ENCODE measurements at regions not wholly inside any gene's neighbourhood (a gene's known extent, or its start where the extent isn't known, plus 50 kb on each side); places are given as distances from the start of the nearest gene placed in this dataset.
"Not testable (repeated sequence)": the region's sequence is repeated elsewhere in the genome, so short reads cannot be mapped to it uniquely, and the experiment has no call there.

DNA sequence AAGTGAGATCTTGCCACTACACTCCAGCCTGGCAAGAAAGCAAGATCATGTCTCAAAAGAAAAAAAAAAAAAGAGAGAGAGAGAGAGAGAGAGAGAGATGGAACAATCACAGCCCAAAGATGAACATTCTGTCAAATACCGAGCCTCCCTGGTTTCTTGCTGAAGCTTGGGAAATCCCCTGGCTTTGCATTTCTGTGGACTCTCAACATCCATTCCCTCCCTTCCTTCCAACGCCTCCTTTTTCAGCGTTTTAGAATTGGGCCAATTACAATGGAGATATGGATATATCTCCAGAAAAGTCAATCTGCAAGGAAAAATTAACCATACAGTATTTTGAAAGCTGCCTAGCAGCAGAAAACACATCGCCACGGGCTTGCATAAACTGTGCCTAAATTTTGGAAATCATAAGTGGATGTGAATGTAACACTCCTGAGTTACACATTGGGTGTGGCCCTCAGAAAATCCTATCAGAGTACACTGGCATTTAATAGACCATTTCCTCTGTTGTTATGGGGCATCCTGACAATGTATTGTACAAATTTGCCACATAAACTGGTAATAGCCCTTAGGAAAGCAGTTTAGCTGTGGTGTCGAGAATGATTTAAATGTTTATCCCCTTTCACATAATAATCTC, 67.2 kb upstream of the PHLPP1 start:
- no peaks in the 10 kb centered on the region for H3K9me3 ChIP-seq
- H3K27me3 ChIP-seq = no peaks in the 10 kb centered on the region
- H3K4me3 ChIP-seq = no peak overlapping the region
- no peak overlapping the region for H3K27ac ChIP-seq
- no peak for ATAC-seq
- no peaks in the 10 kb centered on the region for H3K36me3 ChIP-seq
- TF ChIP-seq EP300 (IDR thresholded peaks at IDR 0.05) = no peak
- 41 to 52% methylated on average over 4 to 6 of the region's 6 CpGs for WGBS, 2 donors (ENCODE audit: low coverage in 1 of 2)
- peaks cover 0 to 5% (median 0%) of the 10 kb centered on the region in 3 donors for H3K4me1 ChIP-seq

DNA sequence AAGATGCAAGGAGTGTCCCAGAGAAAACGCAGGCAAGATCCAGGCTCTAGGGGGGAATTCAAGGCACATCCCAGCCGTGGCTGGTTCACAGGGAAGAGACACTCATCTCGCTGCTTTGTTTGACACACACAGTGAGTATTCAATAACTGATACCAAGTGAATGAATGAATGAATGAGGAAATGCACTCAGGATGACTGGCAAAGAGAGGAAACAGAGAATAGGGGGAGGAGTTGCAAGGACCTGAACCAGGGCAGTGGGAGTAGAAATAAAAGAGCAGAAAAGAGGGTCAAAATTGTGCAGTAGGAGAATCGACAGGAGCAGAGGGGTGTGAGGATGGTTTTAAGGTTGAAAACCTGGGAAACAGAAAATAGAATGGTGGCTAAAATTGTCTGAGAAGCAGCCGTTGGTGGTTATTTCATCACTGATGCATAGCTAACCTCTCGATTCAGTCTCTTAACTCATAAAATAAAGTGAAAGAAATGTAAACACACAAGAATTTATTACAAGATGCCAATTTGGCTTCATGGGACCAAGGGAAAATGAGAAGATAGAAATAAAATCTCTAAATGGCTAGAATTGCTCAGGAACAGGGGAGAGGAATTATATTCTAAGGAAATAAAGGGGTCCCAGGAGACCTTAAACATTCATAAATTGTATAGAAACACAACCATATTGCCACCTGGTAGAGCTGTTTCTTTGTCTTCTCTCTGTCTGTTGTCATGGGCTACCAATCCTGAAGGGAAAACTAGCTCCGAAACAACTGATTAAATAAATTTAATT, 63.9 kb upstream of the PHLPP1 start:
- no peak overlapping the region for H3K4me3 ChIP-seq

DNA sequence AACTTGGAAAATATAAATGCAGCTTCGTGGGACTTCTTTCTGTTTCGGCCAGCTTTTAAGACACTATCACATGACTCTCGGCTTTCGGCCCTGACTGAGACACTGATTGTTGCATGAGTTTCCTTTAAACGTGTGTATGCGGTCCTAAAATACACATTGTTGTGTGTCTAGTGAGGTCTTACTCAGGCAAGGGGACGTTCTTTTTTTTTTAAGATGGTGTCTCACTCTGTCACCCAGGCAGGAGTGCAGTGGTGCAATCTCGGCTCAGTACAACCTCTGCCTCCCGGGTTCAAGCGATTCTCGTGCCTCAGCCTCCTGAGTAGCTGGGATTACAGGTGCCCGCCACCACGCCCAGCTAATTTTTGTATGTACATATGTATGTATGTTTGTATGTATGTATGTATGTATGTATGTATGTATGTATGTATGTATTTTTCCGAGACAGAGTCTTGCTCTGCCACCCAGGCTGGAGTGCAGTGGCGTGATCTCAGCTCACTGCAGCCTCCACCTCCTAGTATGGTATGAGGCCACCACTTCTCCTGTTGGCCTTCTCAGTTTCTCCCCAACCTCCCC, 63.2 kb upstream of the PHLPP1 start:
- not testable (repeated sequence) for H3K9me3 ChIP-seq, H3K4me1 ChIP-seq, H3K36me3 ChIP-seq, H3K27ac ChIP-seq, ATAC-seq, H3K4me3 ChIP-seq, H3K27me3 ChIP-seq
- WGBS, 2 donors (ENCODE audit: low coverage in 1 of 2) = 71 to 73% methylated on average over 2 to 10 of the region's 15 CpGs

More for the DNA sequence above, 63.9 kb upstream of the PHLPP1 start:
- no peak for ATAC-seq
- peaks cover 6% of the 10 kb centered on the region for H3K27me3 ChIP-seq
- 67 to 73% methylated on average over 7 of the region's 7 CpGs for WGBS, 2 donors (ENCODE audit: low coverage in 1 of 2)
- H3K36me3 ChIP-seq = no peaks in the 10 kb centered on the region
- no peaks in the 10 kb centered on the region for H3K9me3 ChIP-seq
- TF ChIP-seq EP300 (IDR thresholded peaks at IDR 0.05) (no peak), POLR2AphosphoS5 (IDR thresholded peaks at IDR 0.05) (no peak), POLR2A (IDR thresholded peaks at IDR 0.05) (no peak)
- TF ChIP-seq, protein P1, sequence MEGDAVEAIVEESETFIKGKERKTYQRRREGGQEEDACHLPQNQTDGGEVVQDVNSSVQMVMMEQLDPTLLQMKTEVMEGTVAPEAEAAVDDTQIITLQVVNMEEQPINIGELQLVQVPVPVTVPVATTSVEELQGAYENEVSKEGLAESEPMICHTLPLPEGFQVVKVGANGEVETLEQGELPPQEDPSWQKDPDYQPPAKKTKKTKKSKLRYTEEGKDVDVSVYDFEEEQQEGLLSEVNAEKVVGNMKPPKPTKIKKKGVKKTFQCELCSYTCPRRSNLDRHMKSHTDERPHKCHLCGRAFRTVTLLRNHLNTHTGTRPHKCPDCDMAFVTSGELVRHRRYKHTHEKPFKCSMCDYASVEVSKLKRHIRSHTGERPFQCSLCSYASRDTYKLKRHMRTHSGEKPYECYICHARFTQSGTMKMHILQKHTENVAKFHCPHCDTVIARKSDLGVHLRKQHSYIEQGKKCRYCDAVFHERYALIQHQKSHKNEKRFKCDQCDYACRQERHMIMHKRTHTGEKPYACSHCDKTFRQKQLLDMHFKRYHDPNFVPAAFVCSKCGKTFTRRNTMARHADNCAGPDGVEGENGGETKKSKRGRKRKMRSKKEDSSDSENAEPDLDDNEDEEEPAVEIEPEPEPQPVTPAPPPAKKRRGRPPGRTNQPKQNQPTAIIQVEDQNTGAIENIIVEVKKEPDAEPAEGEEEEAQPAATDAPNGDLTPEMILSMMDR (IDR thresholded peaks at IDR 0.05) = no peak
- H3K4me1 ChIP-seq = no peaks in the 10 kb centered on the region
- no peak overlapping the region for H3K27ac ChIP-seq

DNA sequence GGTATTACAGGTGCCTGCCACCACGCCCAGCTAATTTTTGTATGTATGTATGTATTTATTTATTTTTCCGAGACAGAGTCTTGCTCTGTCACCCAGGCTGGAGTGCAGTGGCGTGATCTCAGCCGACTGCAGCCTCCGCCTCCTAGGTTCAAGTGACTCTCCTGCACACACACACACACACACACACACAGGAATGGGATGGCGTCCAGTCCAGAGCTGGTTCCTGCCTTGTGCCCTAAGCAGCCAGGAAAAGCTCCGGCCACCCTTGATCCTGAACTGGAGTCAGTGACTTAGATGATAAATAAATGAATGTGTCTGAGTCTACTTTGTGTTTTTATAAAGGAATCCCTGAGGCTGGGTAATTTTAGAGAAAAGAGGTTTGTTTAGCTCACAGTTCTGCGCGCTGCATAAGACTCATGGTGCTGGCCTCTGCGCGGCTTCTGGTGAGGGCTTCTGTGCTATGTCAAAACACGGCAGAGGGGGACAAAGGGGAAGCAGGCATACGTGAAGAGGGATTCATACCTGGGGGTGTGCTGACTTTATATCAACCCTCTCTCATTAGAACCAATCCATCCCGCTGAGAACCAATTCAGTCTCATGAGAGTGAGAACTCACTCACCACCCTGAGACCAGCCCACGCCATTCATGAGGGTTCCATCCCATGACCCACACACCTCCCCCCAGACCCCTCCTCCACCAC, 59.7 kb upstream of the PHLPP1 start:
- WGBS, 2 donors (ENCODE audit: low coverage in 1 of 2) = 61 to 82% methylated on average over 10 to 12 of the region's 15 CpGs
- H3K4me1 ChIP-seq = no peaks in the 10 kb centered on the region
- no peak overlapping the region for H3K27ac ChIP-seq
- H3K4me3 ChIP-seq = no peak overlapping the region
- no peaks in the 10 kb centered on the region for H3K36me3 ChIP-seq
- TF ChIP-seq POLR2A (IDR thresholded peaks at IDR 0.05) (no peak), EP300 (IDR thresholded peaks at IDR 0.05) (no peak), POLR2AphosphoS5 (IDR thresholded peaks at IDR 0.05) (no peak)
- TF ChIP-seq, protein P1 (IDR thresholded peaks at IDR 0.05) = no peak
- no peaks in the 10 kb centered on the region for H3K9me3 ChIP-seq
- no peak for ATAC-seq
- H3K27me3 ChIP-seq = peaks cover 6% of the 10 kb centered on the region

DNA sequence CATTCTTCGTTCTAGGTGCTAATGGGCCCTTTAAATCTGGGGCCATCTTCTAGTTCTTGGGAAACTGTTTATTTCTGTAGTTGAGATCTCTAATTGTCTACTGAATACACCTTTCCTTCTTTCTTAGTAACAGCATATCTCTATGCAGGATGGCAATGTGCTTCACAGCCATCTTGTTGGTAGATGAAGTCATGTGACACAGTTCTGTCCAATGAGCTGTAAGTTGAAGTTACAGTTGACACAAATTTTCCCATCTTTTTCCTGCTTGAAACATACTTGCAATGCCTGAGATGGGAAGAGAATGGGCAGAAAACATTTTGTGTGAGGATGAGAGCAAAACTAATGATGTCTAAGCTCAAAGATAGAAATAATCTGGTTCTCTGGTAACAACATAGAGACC, 57.3 kb upstream of the PHLPP1 start:
- WGBS, 2 donors (ENCODE audit: low coverage in 1 of 2) = 50 to 86% methylated on average over 1 of the region's 1 CpG
- no peak for ATAC-seq

More for the DNA sequence above, 57.3 kb upstream of the PHLPP1 start:
- Histone ChIP-seq H3K27me3 (peaks cover 6% of the 10 kb centered on the region), H3K9me3 (no peaks in the 10 kb centered on the region), H3K27ac (no peak overlapping the region), H3K4me1 (no peaks in the 10 kb centered on the region), H3K36me3 (no peaks in the 10 kb centered on the region), H3K4me3 (no peak overlapping the region)
- TF ChIP-seq, protein P1 (IDR thresholded peaks at IDR 0.05) = no peak
- no peak for TF ChIP-seq POLR2A (IDR thresholded peaks at IDR 0.05)
- TF ChIP-seq EP300 (IDR thresholded peaks at IDR 0.05) = no peak
- TF ChIP-seq POLR2AphosphoS5 (IDR thresholded peaks at IDR 0.05) = no peak
